NB4 (cell line): ENCODE measurements at regions not wholly inside any gene's neighbourhood (a gene's known extent, or its start where the extent isn't known, plus 50 kb on each side); places are given as distances from the start of the nearest gene placed in this dataset.

ENCODE experiments used
- CTCF ChIP-seq: IDR thresholded peaks from one replicate; pipeline ENCODE4 v1.5.1; 2012; ENCODE audit warnings: low read depth, low read length
- POLR2A ChIP-seq: IDR thresholded peaks from 2 replicates; pipeline ENCODE4 v1.6.1; 2011; ENCODE audit warnings: mild to moderate bottlenecking; ENCODE audit not compliant: insufficient read length; ENCODE audit errors: extremely low read depth

GRCh38 chr10:106158241-106158640, 1006.3 kb downstream of the SORCS1 start:
- TF ChIP-seq POLR2A (no peak), CTCF (no peak)
